H9 (cell line): ENCODE measurements at regions not wholly inside any gene's neighbourhood (a gene's known extent, or its start where the extent isn't known, plus 50 kb on each side); places are given as distances from the start of the nearest gene placed in this dataset.

Source experiments
- DNase-seq: peaks from one replicate; pipeline ENCODE4 v3.0.0-alpha.2; 2017
- H2AFZ ChIP-seq: one replicate; pipeline ENCODE4 v1.6.1; 2013; ENCODE audit warnings: mild to moderate bottlenecking, low read length, control low read depth, moderate library complexity
- H2AK5ac ChIP-seq: 2 replicates; pipeline ENCODE4 v1.6.1; 2013; ENCODE audit warnings: low read length, control low read depth, mixed read lengths; ENCODE audit not compliant: insufficient read length
- H2BK120ac ChIP-seq: one replicate; pipeline ENCODE4 v1.6.1; 2013; ENCODE audit warnings: low read depth, mild to moderate bottlenecking, low read length, control low read depth, inconsistent platforms; ENCODE audit not compliant: poor library complexity, severe bottlenecking
- H2BK12ac ChIP-seq: 2 replicates; pipeline ENCODE4 v1.6.1; 2013; ENCODE audit warnings: low read length, control low read depth, mixed read lengths, low read depth; ENCODE audit not compliant: insufficient read length
- H2BK15ac ChIP-seq: 2 replicates; pipeline ENCODE4 v1.6.1; 2013; ENCODE audit warnings: low read depth, low read length, control low read depth
- H2BK20ac ChIP-seq: one replicate; pipeline ENCODE4 v1.6.1; 2013; ENCODE audit warnings: low read depth, mild to moderate bottlenecking, low read length, control low read depth, inconsistent platforms; ENCODE audit not compliant: poor library complexity, severe bottlenecking
- H2BK5ac ChIP-seq: 2 replicates; pipeline ENCODE4 v1.6.1; 2013; ENCODE audit warnings: low read length, control low read depth, mixed read lengths; ENCODE audit not compliant: insufficient read length
- H3K14ac ChIP-seq: 2 replicates; pipeline ENCODE4 v1.6.1; 2013; ENCODE audit warnings: low read length, control low read depth; ENCODE audit not compliant: insufficient read depth
- H3K18ac ChIP-seq: 2 replicates; pipeline ENCODE4 v1.6.1; 2013; ENCODE audit warnings: low read depth, mild to moderate bottlenecking, mixed read lengths, low read length, control low read depth; ENCODE audit not compliant: insufficient read length
- H3K23ac ChIP-seq: 2 replicates; pipeline ENCODE4 v1.6.1; 2013; ENCODE audit warnings: low read length, control low read depth, mixed read lengths, low read depth; ENCODE audit not compliant: insufficient read length
- H3K23me2 ChIP-seq: 2 replicates; pipeline ENCODE4 v1.6.1; 2013; ENCODE audit warnings: low read depth, mild to moderate bottlenecking, mixed read lengths, low read length, control low read depth; ENCODE audit not compliant: insufficient read length, poor library complexity, severe bottlenecking
- H3K27ac ChIP-seq: 2 replicates; pipeline ENCODE4 v1.5.1; 2013; ENCODE audit warnings: low read length, control low read depth, mixed read lengths, low read depth; ENCODE audit not compliant: insufficient read length
- H3K27me3 ChIP-seq: 2 replicates; pipeline ENCODE4 v1.6.1; 2013; ENCODE audit warnings: low read length, control low read depth, inconsistent platforms; ENCODE audit not compliant: insufficient read depth
- H3K4ac ChIP-seq: 2 replicates; pipeline ENCODE4 v1.6.1; 2013; ENCODE audit warnings: low read depth, mild to moderate bottlenecking, control low read depth, inconsistent platforms, low read length, moderate library complexity
- H3K4me1 ChIP-seq: 2 replicates; pipeline ENCODE4 v1.6.1; 2013; ENCODE audit warnings: low read length, control low read depth, inconsistent platforms; ENCODE audit not compliant: insufficient read depth
- H3K4me2 ChIP-seq: 2 replicates; pipeline ENCODE4 v1.6.1; 2013; ENCODE audit warnings: low read length, control low read depth, mixed read lengths; ENCODE audit not compliant: insufficient read length, insufficient read depth
- H3K56ac ChIP-seq: 2 replicates; pipeline ENCODE4 v1.6.1; 2013; ENCODE audit warnings: low read depth, mild to moderate bottlenecking, mixed read lengths, low read length, control low read depth; ENCODE audit not compliant: insufficient read length
- H3K79me1 ChIP-seq: 2 replicates; pipeline ENCODE4 v1.6.1; 2013; ENCODE audit warnings: low read depth, mild to moderate bottlenecking, moderate library complexity, low read length, control low read depth, inconsistent platforms; ENCODE audit not compliant: insufficient read depth, poor library complexity, severe bottlenecking
- H3K79me2 ChIP-seq: 2 replicates; pipeline ENCODE4 v1.6.1; 2013; ENCODE audit warnings: low read length, control low read depth, inconsistent platforms; ENCODE audit not compliant: insufficient read depth
- H3K9ac ChIP-seq: 2 replicates; pipeline ENCODE4 v1.6.1; 2013; ENCODE audit warnings: low read length, control low read depth, mixed read lengths; ENCODE audit not compliant: insufficient read length; ENCODE audit errors: extremely low read depth
- H3K9me3 ChIP-seq: one replicate; pipeline ENCODE4 v1.6.1; 2013; ENCODE audit warnings: low read depth, low read length, inconsistent platforms; ENCODE audit not compliant: control insufficient read depth
- H3T11ph ChIP-seq: one replicate; pipeline ENCODE4 v1.6.1; 2013; ENCODE audit warnings: mild to moderate bottlenecking, low read length, control low read depth, inconsistent platforms
- H4K20me1 ChIP-seq: one replicate; pipeline ENCODE4 v1.6.1; 2013; ENCODE audit not compliant: control insufficient read depth, insufficient read length, insufficient read depth
- H4K5ac ChIP-seq: 2 replicates; pipeline ENCODE4 v1.6.1; 2013; ENCODE audit warnings: low read depth, mild to moderate bottlenecking, mixed read lengths, low read length, control low read depth; ENCODE audit not compliant: insufficient read length
- H4K8ac ChIP-seq: replicated peaks from 2 replicates; pipeline ENCODE4 v1.6.1; 2013; ENCODE audit warnings: low read length, control low read depth, mixed read lengths, low read depth; ENCODE audit not compliant: insufficient read length
- H4K91ac ChIP-seq: 2 replicates; pipeline ENCODE4 v1.6.1; 2013; ENCODE audit warnings: low read depth, mild to moderate bottlenecking, moderate library complexity, mixed read lengths, low read length, control low read depth; ENCODE audit not compliant: insufficient read length
- H3K27ac Mint-ChIP-seq, 3 experiments: 2 replicates in 2 of 3; 3 replicates in 1 of 3; pipeline ENCODE4 v1.8.0; 2020 to 2021; ENCODE audit warnings: mixed read lengths in 3 of 3, mild to moderate bottlenecking in 1 of 3, moderate library complexity in 1 of 3
- H3K27me3 Mint-ChIP-seq: 2 replicates; pipeline ENCODE4 v1.8.0; 2021; ENCODE audit warnings: low read depth, mild to moderate bottlenecking, moderate library complexity, mixed read lengths
- H3K36me3 Mint-ChIP-seq, 3 experiments: 2 replicates in 2 of 3; 3 replicates in 1 of 3; pipeline ENCODE4 v1.8.0; 2020 to 2021; ENCODE audit warnings: low read depth in 3 of 3, mixed read lengths in 3 of 3; ENCODE audit not compliant: insufficient read depth in 1 of 3
- H3K4me1 Mint-ChIP-seq, 2 experiments: 2 replicates each; pipeline ENCODE4 v1.8.0; 2020; ENCODE audit warnings: mixed read lengths in 2 of 2
- H3K4me3 Mint-ChIP-seq, 2 experiments: 2 replicates in 1 of 2; 3 replicates in 1 of 2; pipeline ENCODE4 v1.8.0; 2020 to 2021; ENCODE audit warnings: mild to moderate bottlenecking in 2 of 2, mixed read lengths in 2 of 2, moderate library complexity in 1 of 2
- H3K9me3 Mint-ChIP-seq, 2 experiments: 2 replicates in 1 of 2; 3 replicates in 1 of 2; pipeline ENCODE4 v1.8.0; 2020; ENCODE audit warnings: mild to moderate bottlenecking in 2 of 2, mixed read lengths in 2 of 2, moderate library complexity in 1 of 2
- WGBS: extraction: QIAGEN DNeasy Blood & Tissue Kit; methylation state at CpG from one replicate; pipeline ENCODE4 v1.1.7; 2013; ENCODE audit warnings: missing lambda C conversion rate, low lambda C conversion rate, mixed read lengths; ENCODE audit not compliant: insufficient read length; ENCODE audit errors: extremely low coverage; 5-methylcytosine and 5-hydroxymethylcytosine counted together
- TF ChIP-seq, protein P1 (sequence below): fragments of 200-600 bp; sonication (generic); conservative IDR thresholded peaks from 3 replicates; pipeline ENCODE4 v1.8.0; 2021; ENCODE audit warnings: antibody characterized with exemption, mild to moderate bottlenecking

DNA sequence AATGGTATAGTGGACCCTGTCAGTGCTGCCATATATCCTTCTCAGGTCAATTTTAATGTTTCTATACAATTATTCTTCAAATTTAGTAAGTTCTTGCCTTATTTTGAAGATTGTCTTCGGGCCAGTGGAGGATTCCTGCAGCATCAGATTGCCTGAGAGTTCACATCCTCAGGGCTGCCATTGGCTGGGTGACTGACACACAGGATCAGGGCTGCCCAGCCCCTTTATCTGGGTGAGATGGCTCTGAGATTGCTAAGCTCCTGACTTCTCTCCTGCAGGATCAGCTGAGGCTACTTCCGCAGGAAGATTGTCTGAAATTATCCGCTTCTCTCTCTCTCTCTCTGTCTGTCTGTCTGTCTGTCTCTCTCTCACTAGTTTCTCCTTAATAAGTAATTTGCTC is 567.4 kb downstream of the TSN start:
- no peaks in the 10 kb centered on the region; the same call in 1 of the 2 replicates for H3K4me1 ChIP-seq
- H3K23ac ChIP-seq = no peak overlapping the region
- DNase-seq = no peak
- no peak overlapping the region for H4K91ac ChIP-seq
- no peak overlapping the region for H3K14ac ChIP-seq
- no CpG with 5 or more reads among the region's 3 CpGs for WGBS
- no peak overlapping the region for H2AFZ ChIP-seq
- no peak overlapping the region for H4K5ac ChIP-seq
- H3K27me3 ChIP-seq = no peaks in the 10 kb centered on the region
- Mint-ChIP-seq H3K27ac (no peak overlapping the region), H3K27me3 (peaks cover 1% of the 10 kb centered on the region; the same call in 1 of the 2 replicates), H3K4me1 (peaks cover 8% of the 10 kb centered on the region in 2 experiments), H3K9me3 (peaks cover 0 to 3% of the 10 kb centered on the region in 2 experiments; a peak in 1 of 5 replicates), H3K36me3 (no peaks in the 10 kb centered on the region), H3K4me3 (no peak overlapping the region)
- no peak overlapping the region for H4K8ac ChIP-seq
- H3K4ac ChIP-seq = no peak overlapping the region
- no peak overlapping the region for H3K9ac ChIP-seq
- H3K79me1 ChIP-seq = no peaks in the 10 kb centered on the region
- no peak overlapping the region for H2BK12ac ChIP-seq
- H3K18ac ChIP-seq = no peak overlapping the region
- no peak overlapping the region for H2BK20ac ChIP-seq
- H2AK5ac ChIP-seq = no peak overlapping the region
- no peak overlapping the region for H3K56ac ChIP-seq
- TF ChIP-seq, protein P1, sequence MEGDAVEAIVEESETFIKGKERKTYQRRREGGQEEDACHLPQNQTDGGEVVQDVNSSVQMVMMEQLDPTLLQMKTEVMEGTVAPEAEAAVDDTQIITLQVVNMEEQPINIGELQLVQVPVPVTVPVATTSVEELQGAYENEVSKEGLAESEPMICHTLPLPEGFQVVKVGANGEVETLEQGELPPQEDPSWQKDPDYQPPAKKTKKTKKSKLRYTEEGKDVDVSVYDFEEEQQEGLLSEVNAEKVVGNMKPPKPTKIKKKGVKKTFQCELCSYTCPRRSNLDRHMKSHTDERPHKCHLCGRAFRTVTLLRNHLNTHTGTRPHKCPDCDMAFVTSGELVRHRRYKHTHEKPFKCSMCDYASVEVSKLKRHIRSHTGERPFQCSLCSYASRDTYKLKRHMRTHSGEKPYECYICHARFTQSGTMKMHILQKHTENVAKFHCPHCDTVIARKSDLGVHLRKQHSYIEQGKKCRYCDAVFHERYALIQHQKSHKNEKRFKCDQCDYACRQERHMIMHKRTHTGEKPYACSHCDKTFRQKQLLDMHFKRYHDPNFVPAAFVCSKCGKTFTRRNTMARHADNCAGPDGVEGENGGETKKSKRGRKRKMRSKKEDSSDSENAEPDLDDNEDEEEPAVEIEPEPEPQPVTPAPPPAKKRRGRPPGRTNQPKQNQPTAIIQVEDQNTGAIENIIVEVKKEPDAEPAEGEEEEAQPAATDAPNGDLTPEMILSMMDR = no peak
- no peaks in the 10 kb centered on the region for H3K9me3 ChIP-seq
- H4K20me1 ChIP-seq = no peaks in the 10 kb centered on the region
- H3K4me2 ChIP-seq = no peak overlapping the region
- H3K79me2 ChIP-seq = no peaks in the 10 kb centered on the region
- H3K23me2 ChIP-seq = no peaks in the 10 kb centered on the region
- H3T11ph ChIP-seq = no peak overlapping the region
- H3K27ac ChIP-seq = no peak overlapping the region
- H2BK5ac ChIP-seq = no peak overlapping the region
- no peak overlapping the region for H2BK15ac ChIP-seq
- no peak overlapping the region for H2BK120ac ChIP-seq
